ENCODE measurements at regions not wholly inside any gene's neighbourhood (a gene's known extent, or its start where the extent isn't known, plus 50 kb on each side); places are given as distances from the start of the nearest gene placed in this dataset.

GRCh38 chrX:9351126-9351525, 113.7 kb upstream of the TBL1X start:
- no peak for TF ChIP-seq POLR2A (IDR thresholded peaks at IDR 0.05)
- TF ChIP-seq CTCF (IDR thresholded peaks at IDR 0.05) = no peak
